ENCODE measurements at regions not wholly inside any gene's neighbourhood (a gene's known extent, or its start where the extent isn't known, plus 50 kb on each side); places are given as distances from the start of the nearest gene placed in this dataset.
"Not testable (repeated sequence)": the region's sequence is repeated elsewhere in the genome, so short reads cannot be mapped to it uniquely, and the experiment has no call there.

DNA sequence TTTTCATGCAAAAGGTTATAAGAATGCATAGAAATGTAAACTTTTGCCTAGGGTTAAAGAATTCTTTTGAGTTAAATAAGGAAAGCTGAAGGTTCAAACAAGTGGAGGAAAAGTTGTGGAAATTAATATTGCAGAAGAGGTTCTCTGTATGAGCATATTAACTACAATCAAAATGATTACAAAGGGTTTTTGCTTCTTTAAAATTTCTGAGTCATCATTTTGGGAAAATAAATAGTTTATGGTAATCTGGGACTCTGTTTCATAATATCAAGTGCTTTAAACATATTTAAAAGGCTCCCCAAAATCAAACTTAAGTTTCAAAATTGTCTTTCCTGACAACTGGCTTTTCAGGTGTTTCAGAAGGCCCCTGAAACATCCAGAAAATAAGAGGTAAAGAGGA, 415.7 kb downstream of the ZNF804A start:
- no peaks in the 10 kb centered on the region for H3K36me3 ChIP-seq (ENCODE audit: insufficient read depth, low read length)

DNA sequence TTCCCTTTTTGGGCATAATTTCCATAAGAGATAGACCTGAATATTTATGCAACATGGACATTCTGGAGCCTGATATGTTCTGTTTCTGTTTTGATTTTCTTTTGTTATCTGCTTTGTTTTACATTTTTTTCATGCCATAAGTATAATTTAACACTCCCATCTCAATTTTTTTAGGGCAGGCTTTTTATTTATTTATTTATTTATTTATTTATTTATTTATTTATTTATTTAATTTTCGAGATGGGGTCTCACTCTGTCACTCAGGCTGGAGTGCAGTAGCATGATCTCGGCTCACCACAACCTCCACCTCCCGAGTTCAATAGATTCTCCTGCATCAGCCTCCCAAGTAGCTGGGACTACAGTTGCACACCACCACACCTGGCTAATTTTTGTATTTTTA, 427.6 kb downstream of the ZNF804A start:
- POLR2A ChIA-PET; H3K4me1 Mint-ChIP-seq (ENCODE audit: low read depth); H3K27ac Mint-ChIP-seq; H3K36me3 ChIP-seq (ENCODE audit: insufficient read depth, low read length); H3K4me3 ChIP-seq (ENCODE audit: low read length); H3K36me3 Mint-ChIP-seq (ENCODE audit: low read depth); H3K27me3 Mint-ChIP-seq; ATAC-seq (ENCODE audit: poor library complexity); intact Hi-C loops (cut with DNase I, micrococcal nuclease); H3K9me3 ChIP-seq (ENCODE audit: control insufficient read depth in 1 of 2, insufficient read depth in 1 of 2, low read length in 2 of 2); H3K4me3 Mint-ChIP-seq; CTCF ChIA-PET; DNase-seq; H3K27ac ChIP-seq (ENCODE audit: low read depth in 1 of 2, low read length in 2 of 2); H3K27me3 ChIP-seq (ENCODE audit: control insufficient read depth in 1 of 2, insufficient read depth in 2 of 2, low read length in 2 of 2); H3K4me1 ChIP-seq (ENCODE audit: insufficient read depth, low read length): not testable (repeated sequence)
- peaks cover 24% of the 10 kb centered on the region for H3K9me3 Mint-ChIP-seq

More for the DNA sequence above, 415.7 kb downstream of the ZNF804A start:
- H3K27me3 ChIP-seq (ENCODE audit: control insufficient read depth in 1 of 2, insufficient read depth in 2 of 2, low read length in 2 of 2): no peaks in the 10 kb centered on the region
- no peak overlapping the region for H3K27ac Mint-ChIP-seq
- H3K9me3 Mint-ChIP-seq: peaks cover 10% of the 10 kb centered on the region
- DNase-seq: no peak
- no peaks in the 10 kb centered on the region for H3K4me1 ChIP-seq (ENCODE audit: insufficient read depth, low read length)
- no peaks in the 10 kb centered on the region for H3K27me3 Mint-ChIP-seq
- ChIA-PET CTCF (no interaction called here), POLR2A (no interaction called here)
- intact Hi-C loops (cut with DNase I, micrococcal nuclease): no loop called here
- no peaks in the 10 kb centered on the region for H3K4me1 Mint-ChIP-seq (ENCODE audit: low read depth)
- H3K4me3 ChIP-seq (ENCODE audit: low read length): no peak overlapping the region
- peaks cover 9 to 16% of the 10 kb centered on the region in 2 experiments for H3K9me3 ChIP-seq (ENCODE audit: control insufficient read depth in 1 of 2, insufficient read depth in 1 of 2, low read length in 2 of 2)
- H3K36me3 Mint-ChIP-seq (ENCODE audit: low read depth): no peaks in the 10 kb centered on the region
- H3K27ac ChIP-seq (ENCODE audit: low read depth in 1 of 2, low read length in 2 of 2): no peak overlapping the region
- H3K4me3 Mint-ChIP-seq: no peak overlapping the region
- no peak for ATAC-seq (ENCODE audit: poor library complexity)
- TF ChIP-seq, protein P1, sequence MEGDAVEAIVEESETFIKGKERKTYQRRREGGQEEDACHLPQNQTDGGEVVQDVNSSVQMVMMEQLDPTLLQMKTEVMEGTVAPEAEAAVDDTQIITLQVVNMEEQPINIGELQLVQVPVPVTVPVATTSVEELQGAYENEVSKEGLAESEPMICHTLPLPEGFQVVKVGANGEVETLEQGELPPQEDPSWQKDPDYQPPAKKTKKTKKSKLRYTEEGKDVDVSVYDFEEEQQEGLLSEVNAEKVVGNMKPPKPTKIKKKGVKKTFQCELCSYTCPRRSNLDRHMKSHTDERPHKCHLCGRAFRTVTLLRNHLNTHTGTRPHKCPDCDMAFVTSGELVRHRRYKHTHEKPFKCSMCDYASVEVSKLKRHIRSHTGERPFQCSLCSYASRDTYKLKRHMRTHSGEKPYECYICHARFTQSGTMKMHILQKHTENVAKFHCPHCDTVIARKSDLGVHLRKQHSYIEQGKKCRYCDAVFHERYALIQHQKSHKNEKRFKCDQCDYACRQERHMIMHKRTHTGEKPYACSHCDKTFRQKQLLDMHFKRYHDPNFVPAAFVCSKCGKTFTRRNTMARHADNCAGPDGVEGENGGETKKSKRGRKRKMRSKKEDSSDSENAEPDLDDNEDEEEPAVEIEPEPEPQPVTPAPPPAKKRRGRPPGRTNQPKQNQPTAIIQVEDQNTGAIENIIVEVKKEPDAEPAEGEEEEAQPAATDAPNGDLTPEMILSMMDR (IDR thresholded peaks at IDR 0.05): no peak

DNA sequence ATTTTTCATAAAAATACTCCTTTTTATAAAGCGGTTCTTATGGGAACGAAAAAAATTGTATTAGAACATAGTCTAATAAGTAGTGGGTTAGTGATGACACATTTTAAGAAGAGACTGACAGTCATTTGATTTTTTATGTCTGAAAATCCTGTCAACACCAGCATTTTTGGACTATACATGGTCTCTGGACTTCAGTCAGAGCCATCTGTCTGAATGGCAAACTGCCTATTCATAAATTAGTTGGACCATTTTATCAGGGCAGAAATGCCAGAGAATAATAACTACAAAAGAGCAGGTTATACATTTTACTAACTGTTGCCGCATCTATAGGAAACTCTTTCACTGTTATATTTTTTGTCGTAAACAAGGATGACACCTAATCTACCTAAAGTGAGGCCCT, 437.6 kb downstream of the ZNF804A start:
- no peaks in the 10 kb centered on the region for H3K4me1 Mint-ChIP-seq (ENCODE audit: low read depth)
- Histone ChIP-seq H3K4me3 (ENCODE audit: low read length) (no peak overlapping the region), H3K36me3 (ENCODE audit: insufficient read depth, low read length) (no peaks in the 10 kb centered on the region), H3K9me3 (ENCODE audit: control insufficient read depth in 1 of 2, insufficient read depth in 1 of 2, low read length in 2 of 2) (no peaks in the 10 kb centered on the region), H3K4me1 (ENCODE audit: insufficient read depth, low read length) (no peaks in the 10 kb centered on the region), H3K27ac (ENCODE audit: low read depth in 1 of 2, low read length in 2 of 2) (no peak overlapping the region), H3K27me3 (ENCODE audit: control insufficient read depth in 1 of 2, insufficient read depth in 2 of 2, low read length in 2 of 2) (no peaks in the 10 kb centered on the region)
- H3K27ac Mint-ChIP-seq: no peak overlapping the region
- intact Hi-C loops (cut with DNase I, micrococcal nuclease): no loop called here
- TF ChIP-seq, protein P1 (IDR thresholded peaks at IDR 0.05): no peak
- ChIA-PET CTCF (no interaction called here), POLR2A (no interaction called here)
- H3K36me3 Mint-ChIP-seq (ENCODE audit: low read depth): no peaks in the 10 kb centered on the region
- H3K4me3 Mint-ChIP-seq: no peak overlapping the region
- H3K9me3 Mint-ChIP-seq: peaks cover 20% of the 10 kb centered on the region
- H3K27me3 Mint-ChIP-seq: no peaks in the 10 kb centered on the region
- no peak for ATAC-seq (ENCODE audit: poor library complexity)
- no peak for DNase-seq

DNA sequence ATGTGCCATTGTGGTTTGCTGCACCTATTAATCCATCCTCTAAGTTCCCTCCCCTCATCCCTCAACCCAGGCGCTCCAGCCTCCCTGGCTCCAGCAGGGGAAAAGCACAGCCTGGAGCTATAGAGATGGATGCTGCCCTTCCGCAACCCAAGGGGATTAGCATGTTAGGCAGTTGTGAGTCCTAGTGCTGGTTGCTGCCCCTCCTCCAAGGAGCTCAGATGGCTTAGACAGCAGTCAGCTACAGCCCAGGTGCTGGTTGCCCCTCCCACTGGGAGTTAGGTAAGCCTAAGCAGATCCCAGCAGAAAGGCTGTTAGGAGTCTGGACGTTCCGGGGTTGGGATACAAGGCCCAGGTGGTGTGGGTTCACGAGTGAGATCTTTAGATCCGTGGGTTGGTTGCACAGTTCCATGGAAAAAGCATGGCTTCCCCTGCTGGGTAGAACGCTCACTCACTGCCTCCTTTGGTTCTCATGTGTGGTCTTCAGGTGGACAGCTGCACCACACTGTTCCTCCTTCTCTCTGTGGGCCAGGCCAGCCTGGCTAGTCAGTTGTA, 446.1 kb downstream of the ZNF804A start:
- peaks cover 10% of the 10 kb centered on the region for H3K9me3 Mint-ChIP-seq
- Histone ChIP-seq H3K27me3 (ENCODE audit: control insufficient read depth in 1 of 2, insufficient read depth in 2 of 2, low read length in 2 of 2) (no peaks in the 10 kb centered on the region), H3K4me3 (ENCODE audit: low read length) (no peak overlapping the region), H3K9me3 (ENCODE audit: control insufficient read depth in 1 of 2, insufficient read depth in 1 of 2, low read length in 2 of 2) (peaks cover 6 to 7% of the 10 kb centered on the region in 2 experiments), H3K27ac (ENCODE audit: low read depth in 1 of 2, low read length in 2 of 2) (no peak overlapping the region), H3K4me1 (ENCODE audit: insufficient read depth, low read length) (no peaks in the 10 kb centered on the region), H3K36me3 (ENCODE audit: insufficient read depth, low read length) (no peaks in the 10 kb centered on the region)
- H3K4me3 Mint-ChIP-seq: no peak overlapping the region
- no peaks in the 10 kb centered on the region for H3K27me3 Mint-ChIP-seq
- POLR2A ChIA-PET: no interaction called here
- intact Hi-C loops (cut with DNase I, micrococcal nuclease): no loop called here
- ATAC-seq (ENCODE audit: poor library complexity) (no peak), DNase-seq (no peak)
- no peaks in the 10 kb centered on the region for H3K36me3 Mint-ChIP-seq (ENCODE audit: low read depth)
- no peak overlapping the region for H3K27ac Mint-ChIP-seq
- TF ChIP-seq, protein P1 (IDR thresholded peaks at IDR 0.05): no peak
- CTCF ChIA-PET: no interaction called here
- H3K4me1 Mint-ChIP-seq (ENCODE audit: low read depth): no peaks in the 10 kb centered on the region

Data from CD4-positive, alpha-beta T cell (primary cell).